ENCODE measurements at regions not wholly inside any gene's neighbourhood (a gene's known extent, or its start where the extent isn't known, plus 50 kb on each side); places are given as distances from the start of the nearest gene placed in this dataset.
A peak's percentile ranks its signal among the peaks of the same experiment; 100 is the strongest.
"Not testable (repeated sequence)": the region's sequence is repeated elsewhere in the genome, so short reads cannot be mapped to it uniquely, and the experiment has no call there.

DNA sequence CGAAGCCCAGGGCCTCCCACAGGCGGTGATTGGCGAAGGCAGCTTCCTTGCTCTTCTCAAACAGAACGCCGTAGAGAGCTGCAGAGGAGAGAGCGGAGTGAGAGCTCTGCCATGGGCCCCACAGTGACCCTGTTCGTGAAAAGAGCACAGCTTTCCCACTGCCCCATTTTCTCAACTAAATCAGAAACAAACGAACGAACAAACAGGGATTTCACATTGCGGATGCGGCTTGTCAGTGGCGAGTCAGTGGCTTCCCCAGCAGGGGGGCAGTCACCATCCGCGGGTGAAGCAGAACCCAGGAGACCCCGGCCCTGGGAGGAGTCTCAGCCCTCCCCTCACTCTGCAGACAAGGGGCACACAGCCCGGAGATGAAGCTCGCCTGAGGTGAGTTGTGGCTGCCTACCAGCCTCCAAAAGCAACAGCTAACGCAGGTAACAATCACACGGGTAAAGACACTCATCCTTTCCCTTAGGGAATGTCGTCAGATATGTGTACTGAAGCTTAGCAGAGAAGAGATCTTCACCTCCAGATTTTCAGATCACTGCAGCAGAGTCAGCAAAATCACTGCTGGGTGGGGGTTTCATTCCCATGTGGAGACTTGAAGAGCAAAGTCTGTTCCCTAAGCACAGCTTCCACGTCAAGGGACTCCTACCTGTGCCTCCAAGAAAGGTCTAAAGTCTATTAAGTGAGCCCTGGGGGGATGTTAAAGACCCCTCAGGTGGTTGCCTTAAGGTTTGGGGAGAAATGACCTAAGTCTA, 51.2 kb upstream of the GPR31 start:
- no peak for DNase-seq

DNA sequence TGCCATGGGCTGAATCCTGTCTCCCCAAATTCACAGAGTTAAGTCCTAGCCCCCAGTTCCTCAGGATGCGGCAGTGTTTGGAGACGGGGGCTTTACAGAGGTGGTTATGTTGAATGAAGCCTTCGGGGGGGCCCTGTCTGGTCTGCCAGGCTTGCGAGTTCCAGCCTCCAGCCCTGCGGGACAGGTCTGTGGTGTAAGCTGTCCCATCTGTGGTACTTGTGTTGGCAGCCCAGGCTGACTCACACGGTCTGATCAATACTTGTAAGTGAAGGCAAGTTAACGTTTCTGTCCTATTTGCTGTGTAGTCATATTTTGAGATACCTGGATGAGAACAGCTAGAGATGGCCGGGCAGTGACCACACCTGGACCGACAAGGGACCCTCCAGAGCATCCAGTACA, 51.8 kb upstream of the GPR31 start:
- no peak for DNase-seq

DNA sequence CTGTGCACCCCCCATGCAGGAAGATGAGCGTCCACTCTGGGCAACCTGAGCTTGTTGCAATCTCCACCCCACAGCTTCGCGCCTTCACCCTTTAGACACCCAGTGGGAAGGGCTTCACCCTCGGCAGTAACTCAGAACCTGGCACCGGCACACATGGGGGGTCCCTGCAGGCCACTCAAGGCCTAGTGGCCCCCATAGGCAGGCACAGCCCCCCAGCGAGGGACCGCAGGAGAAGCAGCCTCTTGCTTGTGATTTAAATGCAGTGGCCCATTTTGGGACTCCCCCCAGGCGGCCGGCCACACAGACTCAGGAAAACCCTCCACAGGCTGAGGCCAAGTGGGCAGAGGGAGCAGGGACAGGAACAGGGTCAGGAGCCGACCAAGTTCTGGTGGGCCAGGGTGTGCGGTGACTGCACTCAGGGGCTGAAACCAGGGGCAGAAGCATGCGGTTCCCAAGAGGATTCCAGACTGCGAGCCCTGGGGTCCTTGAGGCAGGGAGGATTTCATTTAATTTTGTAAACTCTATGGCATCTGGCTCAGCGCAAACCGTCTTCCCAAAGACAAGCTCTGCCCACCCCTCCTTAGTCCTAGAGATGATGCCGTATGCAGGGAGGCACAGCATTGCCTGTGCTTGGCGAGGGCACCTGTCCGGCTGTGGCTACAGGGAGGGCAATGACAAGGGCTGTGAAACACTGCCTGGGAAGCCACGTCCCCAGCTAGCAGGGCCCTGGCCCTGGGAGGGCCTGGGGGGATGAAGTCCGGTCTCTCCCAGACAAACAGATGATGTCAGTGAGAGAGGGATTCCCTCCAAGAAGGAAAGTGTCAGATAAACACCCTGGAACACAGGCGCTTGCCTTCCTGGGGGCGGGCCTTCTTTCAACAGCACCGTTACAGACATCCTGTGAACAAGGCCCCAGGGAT, 52.9 kb upstream of the GPR31 start:
- DNase-seq = no peak

DNA sequence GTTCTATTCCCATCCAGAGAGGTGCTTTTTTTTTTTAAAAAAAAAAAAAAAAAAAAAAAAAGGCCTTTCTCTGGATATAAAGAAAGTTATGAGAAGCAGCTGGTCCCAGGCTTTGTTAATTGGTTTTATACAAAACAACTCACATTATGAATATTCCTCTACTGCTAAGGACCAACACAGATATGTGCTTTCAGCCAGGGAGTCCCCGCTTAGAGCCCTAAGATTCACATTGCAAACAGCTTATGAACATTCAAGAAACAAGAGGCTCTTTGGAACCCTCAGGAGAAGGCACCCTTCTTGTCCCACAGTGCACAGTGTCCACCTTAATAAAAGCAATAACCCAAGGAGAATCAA, 53.5 kb upstream of the GPR31 start:
- no peak for DNase-seq

DNA sequence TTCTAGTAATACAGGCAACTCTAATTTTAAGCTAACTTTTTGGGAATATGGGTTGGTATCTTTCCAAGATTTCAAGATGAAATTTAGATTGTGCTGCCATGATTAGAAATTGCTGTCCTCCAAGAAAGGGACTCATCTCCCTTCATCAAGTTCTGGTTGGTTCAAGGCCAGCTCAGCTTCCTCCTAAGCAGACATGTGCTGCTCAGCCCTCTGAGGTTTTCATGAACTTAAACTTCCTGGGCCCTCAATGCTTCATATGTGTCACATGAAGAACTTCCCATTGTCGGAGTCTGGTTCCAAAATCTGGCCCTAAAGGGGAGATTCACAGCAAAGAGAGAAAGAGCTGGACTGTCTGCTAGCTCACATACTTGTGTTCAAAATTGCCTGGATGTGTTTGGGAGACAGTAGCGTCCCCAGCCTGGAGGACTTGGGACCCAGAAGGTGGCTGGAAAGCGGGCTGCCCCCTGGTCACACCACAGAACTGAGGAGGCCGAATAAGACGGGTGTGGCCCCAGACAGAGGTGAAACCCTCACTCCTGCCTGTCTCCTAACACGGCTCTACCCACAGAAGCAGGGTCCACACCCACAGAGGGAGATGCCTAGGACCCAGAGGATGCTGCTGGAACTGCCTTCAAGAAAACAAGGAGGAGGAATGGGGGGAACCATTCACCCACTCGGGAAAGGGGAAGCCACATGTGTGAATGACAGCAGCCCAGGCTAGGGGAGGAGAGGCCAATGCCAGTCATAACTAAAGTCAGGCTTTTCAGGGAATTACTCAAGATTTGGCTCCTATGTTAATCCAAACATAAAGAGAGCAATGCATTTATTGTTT, 54.3 kb upstream of the GPR31 start:
- no peak for DNase-seq

DNA sequence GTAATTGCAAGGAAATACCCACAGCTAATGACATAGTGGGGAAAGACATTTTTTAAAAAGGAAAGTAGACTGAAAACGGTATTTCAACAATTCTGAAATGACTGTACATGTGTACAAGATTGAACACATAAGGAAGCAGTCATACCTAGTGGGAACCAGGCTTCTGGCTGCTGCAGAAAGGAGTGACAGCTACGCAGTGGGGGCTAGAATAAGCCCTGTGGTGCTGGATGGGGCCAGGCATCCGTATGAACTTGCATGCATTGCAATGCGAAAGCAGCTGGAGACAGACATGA, 54.9 kb upstream of the GPR31 start:
- no peak for DNase-seq

DNA sequence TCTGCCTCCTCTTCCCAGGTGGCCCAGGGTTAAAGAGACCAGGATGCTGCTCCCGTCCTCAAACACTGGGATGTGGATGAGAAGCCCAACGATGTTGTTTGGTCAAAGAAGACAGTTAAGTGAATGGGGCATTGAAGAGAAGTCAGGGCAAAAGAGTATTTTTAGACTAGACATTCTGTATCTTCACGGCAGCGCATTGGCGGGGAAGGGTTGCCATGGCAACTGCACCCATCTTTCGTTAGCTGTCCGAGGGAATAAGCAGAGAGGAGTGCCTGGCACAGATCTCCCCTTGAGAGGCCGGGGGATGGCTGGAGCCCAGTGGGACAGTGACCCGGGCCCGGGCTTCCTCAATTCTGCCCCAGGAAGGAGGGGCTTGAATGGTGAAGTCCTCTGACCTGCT, 56.4 kb upstream of the GPR31 start:
- DNase-seq = no peak

DNA sequence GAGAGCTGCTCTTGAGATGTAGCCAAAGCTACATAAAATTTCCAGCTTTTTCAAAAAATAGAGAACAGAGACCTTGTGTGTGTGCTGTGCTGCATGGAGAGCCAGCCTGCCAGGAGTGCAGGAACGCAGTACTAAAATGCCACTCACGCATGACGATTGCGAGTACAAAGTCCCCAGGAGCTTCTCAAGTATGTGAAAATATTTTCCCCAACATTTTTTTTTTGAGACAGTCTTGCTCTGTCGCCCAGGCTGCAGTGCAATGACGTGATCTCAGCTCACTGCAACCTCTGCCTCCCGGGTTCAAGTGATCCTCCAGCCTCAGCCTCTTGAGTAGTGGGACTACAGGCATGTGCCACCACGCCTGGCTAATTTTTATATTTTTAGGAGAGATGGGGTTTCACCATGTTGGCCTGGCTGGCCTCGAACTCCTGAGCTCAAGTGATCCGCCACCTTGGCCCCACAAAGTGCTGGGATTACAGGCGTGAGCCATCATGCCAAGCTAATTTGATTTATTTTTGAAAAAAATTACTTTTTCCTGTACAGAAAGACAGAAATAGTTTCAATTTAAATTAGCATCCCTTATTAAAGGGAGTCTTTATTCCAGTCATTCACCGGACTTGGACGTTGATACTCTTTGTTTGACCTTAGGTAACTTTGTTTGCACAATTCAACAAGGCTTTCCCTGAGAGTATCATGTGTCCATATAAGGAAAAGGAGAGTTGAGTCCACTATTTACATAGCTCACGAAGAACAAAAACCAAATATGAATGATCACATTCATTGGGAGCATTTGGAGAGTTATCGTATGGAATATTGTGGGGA, 57.9 kb upstream of the GPR31 start:
- not testable (repeated sequence) for DNase-seq

DNA sequence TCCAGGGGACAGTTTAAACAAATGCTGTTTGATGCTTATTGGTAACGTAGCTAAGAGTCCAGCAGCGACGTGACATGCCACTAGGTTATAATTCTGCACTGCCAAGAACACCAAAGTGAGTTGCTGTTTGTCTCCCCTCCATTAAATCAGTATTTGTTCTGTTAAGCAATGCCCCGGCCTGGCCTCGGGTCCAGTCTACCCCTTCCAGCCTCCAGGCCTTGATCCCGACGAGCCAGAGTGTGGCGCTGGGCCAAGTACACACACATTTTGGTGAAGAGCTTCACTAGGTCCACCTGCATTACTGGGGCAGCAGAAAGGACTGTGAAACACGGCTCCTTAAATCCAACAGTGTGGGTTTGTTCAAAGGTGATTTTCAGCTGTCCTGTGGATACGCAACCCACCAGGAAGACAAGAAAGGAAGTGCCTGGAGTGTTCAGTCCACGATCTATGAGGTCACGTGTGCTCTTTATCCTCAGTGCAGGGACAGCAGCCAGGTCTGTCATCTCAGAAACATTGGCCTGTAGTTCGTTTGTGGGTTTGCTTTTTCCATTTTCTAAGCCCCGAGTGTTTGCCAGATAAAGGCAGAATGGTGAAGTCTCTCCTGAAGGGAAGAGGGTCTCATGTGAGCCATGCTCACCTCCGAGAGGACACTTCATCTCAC, 58.7 kb upstream of the GPR31 start:
- not testable (repeated sequence) for DNase-seq

DNA sequence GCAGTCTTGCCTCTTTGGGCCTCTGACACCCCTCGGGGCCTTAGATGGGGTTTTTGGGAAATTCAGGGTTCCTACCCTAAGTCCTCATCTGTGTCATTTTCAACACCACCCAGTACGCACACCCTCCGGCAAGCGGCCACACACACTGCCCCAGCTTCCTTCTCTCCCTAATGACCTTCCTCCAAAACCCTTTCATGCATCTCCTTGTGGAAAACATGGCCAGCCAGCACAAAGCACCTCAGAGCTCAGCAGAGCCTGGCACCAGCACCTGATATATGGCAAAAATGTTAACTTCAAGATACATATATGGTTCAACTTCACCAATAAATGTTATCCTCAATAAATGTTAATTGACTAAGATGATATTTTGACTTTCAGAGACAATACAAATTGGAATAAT, 59.3 kb upstream of the GPR31 start:
- not testable (repeated sequence) for DNase-seq

DNA sequence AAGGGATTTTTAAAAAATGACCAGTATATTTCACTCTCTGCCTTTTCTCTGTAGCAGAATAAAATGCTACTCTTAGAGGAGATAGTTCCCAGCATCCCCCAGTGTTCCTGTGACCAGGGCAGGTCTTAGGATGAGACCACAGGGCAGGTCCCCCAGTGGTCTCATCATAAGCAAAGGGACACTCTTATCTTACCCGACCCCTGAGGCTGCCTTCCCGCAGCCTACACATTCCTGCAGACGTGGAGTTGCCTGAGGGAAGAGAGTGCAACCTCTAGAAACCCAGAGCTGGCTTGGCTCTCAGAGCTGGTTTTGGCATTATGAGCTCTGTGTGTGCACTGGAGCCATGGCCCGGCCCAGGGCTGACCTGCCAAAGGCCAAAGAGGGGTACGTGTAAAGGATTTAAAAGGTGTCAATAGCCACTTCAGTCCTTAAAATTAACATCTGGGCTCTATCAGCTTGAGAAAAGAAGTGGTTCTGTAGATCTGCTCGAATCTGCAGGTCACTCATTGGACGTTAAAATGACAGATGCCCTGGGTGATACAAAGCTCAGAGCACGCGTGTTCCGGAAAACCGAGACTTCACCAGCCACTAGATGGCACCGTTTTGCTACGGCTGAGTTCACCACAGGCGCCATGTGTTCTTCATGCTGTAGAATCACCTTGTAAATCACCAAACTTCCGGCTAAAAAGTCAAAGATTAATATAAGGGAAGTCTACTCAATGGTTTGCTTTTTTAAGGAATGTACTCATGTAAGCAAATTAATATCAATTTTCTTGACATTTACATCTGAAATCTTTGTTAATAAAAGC, 60.4 kb upstream of the GPR31 start:
- DNase-seq = peak; percentile 22 to 35

DNA sequence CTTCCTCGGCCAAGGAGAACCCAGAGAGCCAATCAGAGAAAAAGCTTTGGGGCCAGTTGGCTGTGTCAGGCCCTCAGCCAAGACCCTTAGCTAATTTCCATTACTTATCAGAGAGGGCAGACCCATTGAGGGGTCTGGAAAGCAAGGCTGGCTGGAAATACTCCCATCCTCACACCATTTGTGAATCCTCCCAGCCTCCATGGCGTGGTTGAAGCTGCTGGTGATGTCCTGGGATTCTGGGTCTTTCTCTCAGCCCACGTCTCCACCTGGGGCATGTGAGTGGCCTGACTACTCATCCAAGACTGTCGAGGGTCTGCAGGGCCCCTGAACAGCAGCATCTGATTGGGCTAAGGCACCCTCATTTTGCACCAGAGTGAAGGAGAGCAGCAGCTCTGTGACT, 61.3 kb upstream of the GPR31 start:
- DNase-seq = not testable (repeated sequence)

DNA sequence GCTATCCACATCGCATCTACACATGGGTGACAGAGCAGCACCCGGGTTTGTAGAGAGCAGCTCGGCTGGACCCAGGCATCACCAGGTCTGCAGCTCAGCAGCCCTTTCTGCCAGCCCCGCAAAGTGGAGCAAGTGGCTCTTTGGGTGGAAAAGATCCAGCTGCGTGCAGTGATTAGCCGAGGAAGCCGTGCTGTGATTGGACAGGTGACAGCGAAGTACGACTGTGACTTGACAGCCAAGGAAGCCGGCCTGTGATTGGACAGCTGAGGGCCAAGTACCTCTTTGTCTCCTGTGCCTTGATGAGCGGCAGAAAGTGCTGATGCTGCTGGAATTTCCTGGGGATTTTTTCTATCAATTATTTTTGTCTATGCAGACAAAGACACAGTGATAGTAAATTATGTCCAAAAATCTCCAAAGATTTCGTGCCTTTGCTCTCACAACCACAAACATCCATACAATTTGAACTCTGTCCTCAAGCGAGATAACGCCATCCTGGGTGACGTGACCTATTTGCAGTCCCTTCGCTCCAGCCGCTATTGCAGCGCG, 62.3 kb upstream of the GPR31 start:
- no peak for DNase-seq

DNA sequence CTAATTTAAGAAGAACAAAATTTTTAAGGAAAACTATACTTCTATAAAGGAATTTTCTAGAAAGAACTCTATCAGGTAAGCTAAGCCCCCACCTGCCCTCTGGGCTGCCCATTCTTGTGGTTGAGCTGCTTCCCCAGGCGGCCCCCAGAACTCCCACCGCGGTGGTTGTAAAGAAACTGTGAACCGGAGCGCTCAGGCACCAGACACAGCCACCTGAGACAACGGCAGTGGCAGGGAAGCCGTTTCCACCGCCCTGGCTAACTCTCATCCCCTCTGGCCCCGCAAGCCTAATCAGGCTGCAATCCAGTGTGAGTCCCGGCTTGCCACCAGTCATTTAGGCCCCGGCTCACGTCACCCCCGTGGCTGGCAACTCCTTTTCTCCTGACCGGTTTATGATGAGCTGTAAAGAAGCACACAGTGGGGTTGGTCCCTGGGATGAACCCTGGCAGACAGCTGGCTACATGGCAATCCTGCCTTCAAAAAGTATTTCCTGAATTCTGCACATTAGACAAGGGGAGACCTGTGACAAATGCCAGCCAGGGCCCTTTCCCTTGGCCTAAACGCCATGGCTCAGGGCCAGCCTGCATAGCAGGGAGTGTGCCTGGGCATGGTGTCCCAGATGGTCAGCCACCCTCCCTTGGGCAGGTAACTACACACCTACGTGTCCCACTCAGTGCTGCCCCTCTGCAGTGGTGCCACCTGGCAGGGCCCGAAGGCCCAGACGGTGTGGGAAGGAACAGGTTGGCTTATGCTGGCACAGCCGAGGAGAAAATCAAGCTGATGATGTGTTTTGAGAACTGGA, 63.8 kb upstream of the GPR31 start:
- DNase-seq = no peak

DNA sequence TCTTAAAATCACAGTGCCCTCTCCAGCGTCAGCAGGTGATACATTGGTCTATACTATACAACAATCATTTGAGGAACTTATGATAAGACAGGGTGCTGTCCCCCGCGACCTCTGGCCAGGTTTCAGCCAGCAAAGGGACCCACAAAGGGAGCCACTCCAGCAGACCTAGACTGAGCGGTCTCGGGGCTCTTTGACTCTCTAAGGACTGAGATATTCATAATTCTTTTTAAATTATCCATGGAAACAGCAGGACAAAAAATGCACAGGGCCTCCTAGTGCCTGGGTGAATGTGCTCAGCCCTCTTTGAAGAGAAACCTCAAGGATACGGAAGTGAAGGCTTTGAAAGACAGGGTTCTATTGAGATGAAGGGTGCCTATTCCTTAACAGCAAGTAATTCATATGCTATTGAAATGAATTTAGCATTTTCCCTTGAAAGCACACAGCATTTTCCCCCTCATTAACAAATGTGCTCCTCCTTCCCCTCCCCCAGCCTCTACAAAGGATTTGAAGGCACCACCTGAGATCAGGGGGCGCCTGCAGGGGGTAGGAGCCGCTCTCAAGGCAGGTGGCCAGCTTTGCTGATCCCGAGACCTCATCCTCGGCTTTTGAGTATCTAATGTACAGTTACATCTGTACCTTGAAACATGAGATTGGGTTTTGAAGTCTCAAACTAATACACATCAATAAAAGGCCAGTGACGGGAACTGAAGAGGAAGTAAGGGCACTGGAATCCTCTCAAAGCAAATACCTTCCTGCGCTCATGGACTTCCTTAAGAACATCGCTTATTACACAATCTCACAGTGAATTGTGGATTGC, 65.3 kb upstream of the UNC93A start:
- DNase-seq = not testable (repeated sequence)

DNA sequence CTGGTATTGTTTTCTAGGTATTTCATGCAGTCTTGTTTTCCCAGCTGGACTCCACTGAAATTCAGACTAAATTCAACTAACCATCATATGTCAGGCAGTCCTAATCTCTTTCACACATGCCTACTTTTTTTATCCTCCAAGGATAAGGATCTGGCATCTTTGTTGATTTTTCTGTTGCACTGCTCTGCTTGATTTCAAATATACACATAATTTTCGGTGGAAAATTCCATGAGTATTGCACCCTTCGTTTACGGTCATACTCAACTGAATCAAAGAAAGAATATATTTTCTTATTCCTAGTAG, 64.8 kb upstream of the UNC93A start:
- DNase-seq = no peak

DNA sequence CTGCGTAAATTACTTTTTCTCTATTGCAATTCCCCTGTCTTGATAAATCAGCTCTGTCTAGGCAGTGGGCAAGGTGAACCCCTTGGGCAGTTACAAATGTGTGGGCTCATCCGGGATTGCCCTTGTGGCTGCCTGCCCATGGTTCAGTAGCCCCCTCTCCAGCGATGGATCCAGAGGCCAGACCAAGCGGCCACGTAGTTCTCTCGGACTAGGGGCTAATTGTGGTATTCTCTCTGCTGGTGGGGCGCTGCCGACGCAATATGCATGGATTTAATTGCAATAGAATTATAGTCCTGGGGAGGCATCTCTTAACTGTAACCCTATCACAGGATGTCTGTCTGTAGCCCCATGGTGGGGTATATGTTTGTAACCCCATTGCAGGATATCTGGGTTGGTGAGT, 64.3 kb upstream of the UNC93A start:
- no peak for DNase-seq

DNA sequence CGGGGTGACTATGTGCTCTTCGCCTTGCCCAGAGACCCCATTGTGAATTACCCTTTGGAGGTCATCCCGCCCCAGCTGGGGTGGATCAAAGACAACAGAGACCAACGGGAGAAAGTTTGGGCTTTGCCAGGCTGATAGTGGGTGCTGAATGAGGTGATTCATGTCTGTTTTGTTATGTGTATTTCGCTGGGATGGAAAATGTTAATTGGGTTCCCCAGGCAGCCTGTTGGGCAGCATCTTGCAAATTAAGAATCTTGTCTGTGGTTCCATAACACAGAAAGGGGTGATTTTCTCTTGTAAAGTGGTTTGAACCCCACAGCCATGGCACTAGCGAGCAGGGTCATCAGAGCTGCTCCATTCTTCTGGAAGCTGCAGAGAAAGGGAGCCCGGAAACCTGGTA, 63.1 kb upstream of the UNC93A start:
- no peak for DNase-seq

DNA sequence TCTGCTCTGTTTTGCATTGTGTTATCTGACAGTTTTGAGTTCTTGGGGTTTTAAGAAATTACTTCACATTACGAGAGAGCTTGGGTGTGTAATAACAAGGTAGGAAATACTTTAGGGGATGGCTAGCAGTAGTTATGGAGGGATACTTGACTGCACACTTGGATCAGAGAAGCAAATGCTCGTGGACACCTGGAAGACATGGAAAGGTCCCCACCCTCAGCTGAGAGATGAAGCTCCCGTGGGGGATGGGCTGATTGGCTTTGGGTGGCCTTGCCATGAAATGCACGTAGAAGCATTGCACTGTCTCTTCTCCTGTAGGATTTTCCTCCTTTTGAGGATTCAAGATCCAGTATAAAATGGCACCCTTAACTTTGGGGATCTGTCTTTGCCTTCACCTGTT, 61.5 kb upstream of the UNC93A start:
- DNase-seq = no peak
